ENCODE measurements at regions not wholly inside any gene's neighbourhood (a gene's known extent, or its start where the extent isn't known, plus 50 kb on each side); places are given as distances from the start of the nearest gene placed in this dataset.

- TF ChIP-seq, protein P1, sequence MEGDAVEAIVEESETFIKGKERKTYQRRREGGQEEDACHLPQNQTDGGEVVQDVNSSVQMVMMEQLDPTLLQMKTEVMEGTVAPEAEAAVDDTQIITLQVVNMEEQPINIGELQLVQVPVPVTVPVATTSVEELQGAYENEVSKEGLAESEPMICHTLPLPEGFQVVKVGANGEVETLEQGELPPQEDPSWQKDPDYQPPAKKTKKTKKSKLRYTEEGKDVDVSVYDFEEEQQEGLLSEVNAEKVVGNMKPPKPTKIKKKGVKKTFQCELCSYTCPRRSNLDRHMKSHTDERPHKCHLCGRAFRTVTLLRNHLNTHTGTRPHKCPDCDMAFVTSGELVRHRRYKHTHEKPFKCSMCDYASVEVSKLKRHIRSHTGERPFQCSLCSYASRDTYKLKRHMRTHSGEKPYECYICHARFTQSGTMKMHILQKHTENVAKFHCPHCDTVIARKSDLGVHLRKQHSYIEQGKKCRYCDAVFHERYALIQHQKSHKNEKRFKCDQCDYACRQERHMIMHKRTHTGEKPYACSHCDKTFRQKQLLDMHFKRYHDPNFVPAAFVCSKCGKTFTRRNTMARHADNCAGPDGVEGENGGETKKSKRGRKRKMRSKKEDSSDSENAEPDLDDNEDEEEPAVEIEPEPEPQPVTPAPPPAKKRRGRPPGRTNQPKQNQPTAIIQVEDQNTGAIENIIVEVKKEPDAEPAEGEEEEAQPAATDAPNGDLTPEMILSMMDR (conservative IDR thresholded peaks at IDR 0.05; ENCODE audit: low read length): no peak
- TF ChIP-seq EZH2phosphoT487 (IDR thresholded peaks at IDR 0.05; ENCODE audit: borderline replicate concordance, low read depth, low read length): no peak
Observed at GRCh38 chr2:204264085-204264553, 281.2 kb upstream of the PARD3B start.
